Endothelial cell (in vitro differentiated cells): ENCODE measurements at regions not wholly inside any gene's neighbourhood (a gene's known extent, or its start where the extent isn't known, plus 50 kb on each side); places are given as distances from the start of the nearest gene placed in this dataset.

Experiments used
- DNase-seq: peaks from one replicate; pipeline ENCODE4 v3.0.0; 2021; ENCODE audit warnings: low spot score
- H3K27ac Mint-ChIP-seq: one replicate; pipeline ENCODE4 v1.8.0; 2021; ENCODE audit warnings: mixed read lengths, inconsistent platforms; ENCODE audit not compliant: unreplicated experiment
- H3K27me3 Mint-ChIP-seq: one replicate; pipeline ENCODE4 v1.8.0; 2021; ENCODE audit warnings: mild to moderate bottlenecking, moderate library complexity, mixed read lengths, inconsistent platforms; ENCODE audit not compliant: unreplicated experiment
- H3K36me3 Mint-ChIP-seq: one replicate; pipeline ENCODE4 v1.8.0; 2021; ENCODE audit warnings: mild to moderate bottlenecking, low read depth, mixed read lengths, inconsistent platforms; ENCODE audit not compliant: unreplicated experiment
- H3K4me1 Mint-ChIP-seq: one replicate; pipeline ENCODE4 v1.8.0; 2021; ENCODE audit warnings: mild to moderate bottlenecking, mixed read lengths, inconsistent platforms; ENCODE audit not compliant: unreplicated experiment
- H3K4me3 Mint-ChIP-seq: one replicate; pipeline ENCODE4 v1.8.0; 2021; ENCODE audit warnings: mild to moderate bottlenecking, mixed read lengths, inconsistent platforms; ENCODE audit not compliant: unreplicated experiment
- H3K9me3 Mint-ChIP-seq: one replicate; pipeline ENCODE4 v1.8.0; 2021; ENCODE audit warnings: mixed read lengths, inconsistent platforms; ENCODE audit not compliant: unreplicated experiment
- CTCF ChIP-seq: fragments of 200-600 bp; sonication (generic); IDR thresholded peaks from one replicate; pipeline ENCODE4 v1.5.0; 2021; ENCODE audit warnings: antibody characterized with exemption; ENCODE audit not compliant: unreplicated experiment

GRCh38 chr1:38235705-38236104 lies 189.1 kb upstream of the POU3F1 start:
- no peak for TF ChIP-seq CTCF
- H3K4me3 Mint-ChIP-seq: no peak overlapping the region
- H3K36me3 Mint-ChIP-seq: no peaks in the 10 kb centered on the region
- DNase-seq: no peak
- no peaks in the 10 kb centered on the region for H3K27me3 Mint-ChIP-seq
- H3K4me1 Mint-ChIP-seq: no peaks in the 10 kb centered on the region
- H3K9me3 Mint-ChIP-seq: no peaks in the 10 kb centered on the region
- H3K27ac Mint-ChIP-seq: no peak overlapping the region

- no peak overlapping the region for H3K27ac Mint-ChIP-seq
- no peak for DNase-seq
- no peak overlapping the region for H3K4me3 Mint-ChIP-seq
- peaks cover 4% of the 10 kb centered on the region for H3K36me3 Mint-ChIP-seq
- no peak for TF ChIP-seq CTCF
- H3K4me1 Mint-ChIP-seq: no peaks in the 10 kb centered on the region
- H3K27me3 Mint-ChIP-seq: peaks cover 1% of the 10 kb centered on the region
- no peaks in the 10 kb centered on the region for H3K9me3 Mint-ChIP-seq
Measured at GRCh38 chr1:38231941-38232340, 185.3 kb upstream of the POU3F1 start.

GRCh38 chr1:38228718-38229117 lies 182.1 kb upstream of the POU3F1 start:
- TF ChIP-seq CTCF: no peak
- Mint-ChIP-seq H3K4me3 (no peak overlapping the region), H3K9me3 (no peaks in the 10 kb centered on the region), H3K27me3 (peaks cover 2% of the 10 kb centered on the region), H3K4me1 (no peaks in the 10 kb centered on the region), H3K36me3 (peaks cover 7% of the 10 kb centered on the region), H3K27ac (no peak overlapping the region)
- no peak for DNase-seq

DNA sequence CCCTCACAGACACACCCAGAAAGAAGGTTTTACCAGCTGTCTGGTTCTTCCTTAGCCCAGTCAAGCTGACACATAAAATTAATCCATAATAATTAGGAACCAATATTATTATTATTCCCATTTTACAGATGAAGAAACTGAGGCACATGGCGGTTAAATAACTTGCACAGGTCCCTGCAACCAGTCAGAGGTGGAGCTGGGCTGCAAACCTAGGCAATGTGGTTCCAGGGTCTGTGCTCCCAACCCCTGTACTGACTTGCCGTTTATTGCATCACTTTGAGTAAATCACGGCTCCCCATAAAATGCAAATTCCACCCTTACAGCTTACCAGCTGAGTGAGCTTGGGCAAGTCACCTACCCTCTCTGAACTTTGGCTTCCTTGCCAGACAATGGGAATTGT lies 179.2 kb upstream of the POU3F1 start:
- H3K27ac Mint-ChIP-seq: no peak overlapping the region
- H3K9me3 Mint-ChIP-seq: no peaks in the 10 kb centered on the region
- peaks cover 4% of the 10 kb centered on the region for H3K27me3 Mint-ChIP-seq
- H3K4me3 Mint-ChIP-seq: no peak overlapping the region
- DNase-seq: no peak
- TF ChIP-seq CTCF: no peak
- peaks cover 7% of the 10 kb centered on the region for H3K36me3 Mint-ChIP-seq
- no peaks in the 10 kb centered on the region for H3K4me1 Mint-ChIP-seq

- no peak overlapping the region for H3K27ac Mint-ChIP-seq
- H3K36me3 Mint-ChIP-seq: peaks cover 3% of the 10 kb centered on the region
- peaks cover 6% of the 10 kb centered on the region for H3K27me3 Mint-ChIP-seq
- no peak overlapping the region for H3K4me3 Mint-ChIP-seq
- DNase-seq: no peak
- H3K4me1 Mint-ChIP-seq: peaks cover 9% of the 10 kb centered on the region
- no peak for TF ChIP-seq CTCF
- no peaks in the 10 kb centered on the region for H3K9me3 Mint-ChIP-seq
Measured at GRCh38 chr1:38223391-38223790, 176.8 kb upstream of the POU3F1 start.
